Vagina (tissue), 2 donors: ENCODE measurements at regions not wholly inside any gene's neighbourhood (a gene's known extent, or its start where the extent isn't known, plus 50 kb on each side); places are given as distances from the start of the nearest gene placed in this dataset.

Experiments
- DNase-seq, 2 donors: peaks; one replicate each; pipeline ENCODE4 v3.0.0-alpha.2; 2017; ENCODE audit errors: extremely low spot score in 2 of 2
- H3K27ac ChIP-seq: fragments of 200-600 bp; sonication (generic); one replicate; pipeline ENCODE4 v1.5.1; 2019
- H3K27me3 ChIP-seq: fragments of 200-600 bp; sonication (generic); one replicate; pipeline ENCODE4 v1.5.1; 2019
- H3K36me3 ChIP-seq, 2 donors: fragments of 200-600 bp; sonication (generic); one replicate each; pipeline ENCODE4 v1.5.1; 2017 to 2019
- H3K4me1 ChIP-seq: fragments of 200-600 bp; sonication (generic); one replicate; pipeline ENCODE4 v1.5.1; 2019
- H3K4me3 ChIP-seq, 2 donors: fragments of 200-600 bp; sonication (generic); 1 replicate in 1 of 2; 2 replicates in 1 of 2; pipeline ENCODE4 v1.5.1; 2016 to 2019
- H3K9me3 ChIP-seq: fragments of 200-600 bp; sonication (generic); one replicate; pipeline ENCODE4 v1.5.1; 2019
- CTCF ChIP-seq, 3 experiments: fragments of 450-650 bp in 2 of 3; fragments of 200-600 bp in 1 of 3; sonication (generic) in 1 of 3; IDR thresholded peaks; one replicate each; pipeline ENCODE4 v1.5.1; 2017 to 2019; ENCODE audit warnings: antibody characterized with exemption in 3 of 3, mild to moderate bottlenecking in 2 of 3, moderate library complexity in 2 of 3
- POLR2A ChIP-seq, 2 donors: fragments of 450-650 bp; IDR thresholded peaks; one replicate each; pipeline ENCODE4 v1.6.1; 2017; ENCODE audit warnings: antibody characterized with exemption in 2 of 2, mild to moderate bottlenecking in 2 of 2, moderate library complexity in 2 of 2
- POLR2AphosphoS5 ChIP-seq, 2 donors: sonication (generic); formaldehyde crosslinking; IDR thresholded peaks; one replicate each; pipeline ENCODE4 v1.9.0; 2017; ENCODE audit warnings: antibody characterized with exemption in 2 of 2, mild to moderate bottlenecking in 2 of 2, low read depth in 1 of 2; ENCODE audit not compliant: insufficient read depth in 1 of 2
- intact Hi-C: fragments of 100-400 bp; cut with DNase I; formaldehyde crosslinking; loops from one replicate; pipeline ENCODE4 v1.15.1; 2023

- no peaks in the 10 kb centered on the region for H3K27me3 ChIP-seq
- TF ChIP-seq POLR2AphosphoS5 (IDR thresholded peaks at IDR 0.05; ENCODE audit: insufficient read depth in 1 of 2, low read depth in 1 of 2) (no peak), CTCF (IDR thresholded peaks at IDR 0.05) (no peak), POLR2A (IDR thresholded peaks at IDR 0.05) (no peak)
- no peaks in the 10 kb centered on the region for H3K9me3 ChIP-seq
- no peak for DNase-seq
- no peaks in the 10 kb centered on the region for H3K4me1 ChIP-seq
- H3K27ac ChIP-seq = no peak overlapping the region
- no peak overlapping the region for H3K4me3 ChIP-seq
- intact Hi-C loops = no loop called here
- H3K36me3 ChIP-seq = no peaks in the 10 kb centered on the region
Observed at GRCh38 chr6:8361259-8361658, 74.1 kb downstream of the SLC35B3 start.

GRCh38 chr6:8352966-8353340 is 82.4 kb downstream of the SLC35B3 start:
- H3K36me3 ChIP-seq = no peaks in the 10 kb centered on the region
- H3K4me1 ChIP-seq = no peaks in the 10 kb centered on the region
- H3K4me3 ChIP-seq = no peak overlapping the region
- no peaks in the 10 kb centered on the region for H3K9me3 ChIP-seq
- H3K27ac ChIP-seq = no peak overlapping the region
- DNase-seq = no peak
- H3K27me3 ChIP-seq = no peaks in the 10 kb centered on the region
- intact Hi-C loops = no loop called here
- TF ChIP-seq POLR2A (IDR thresholded peaks at IDR 0.05) = no peak

- Histone ChIP-seq H3K27ac (no peak overlapping the region), H3K27me3 (no peaks in the 10 kb centered on the region), H3K4me1 (no peaks in the 10 kb centered on the region), H3K4me3 (no peak overlapping the region), H3K36me3 (no peaks in the 10 kb centered on the region), H3K9me3 (no peaks in the 10 kb centered on the region)
- intact Hi-C loops = no loop called here
- TF ChIP-seq POLR2AphosphoS5 (IDR thresholded peaks at IDR 0.05; ENCODE audit: insufficient read depth in 1 of 2, low read depth in 1 of 2) = no peak
- DNase-seq = no peak
Observed at GRCh38 chr6:8352335-8352965, 82.9 kb downstream of the SLC35B3 start.

- Histone ChIP-seq H3K4me3 (no peak overlapping the region), H3K9me3 (no peaks in the 10 kb centered on the region), H3K4me1 (no peaks in the 10 kb centered on the region), H3K36me3 (no peaks in the 10 kb centered on the region), H3K27ac (no peak overlapping the region), H3K27me3 (no peaks in the 10 kb centered on the region)
- no peak for DNase-seq
- intact Hi-C loops = no loop called here
- TF ChIP-seq POLR2AphosphoS5 (IDR thresholded peaks at IDR 0.05; ENCODE audit: insufficient read depth in 1 of 2, low read depth in 1 of 2) = no peak
- TF ChIP-seq CTCF (IDR thresholded peaks at IDR 0.05) = no peak
- TF ChIP-seq POLR2A (IDR thresholded peaks at IDR 0.05) = no peak
Observed at GRCh38 chr6:8343600-8343999, 91.7 kb downstream of the SLC35B3 start.

GRCh38 chr6:8342241-8342819 is 93.0 kb downstream of the SLC35B3 start:
- Histone ChIP-seq H3K27ac (no peak overlapping the region), H3K9me3 (no peaks in the 10 kb centered on the region), H3K4me1 (no peaks in the 10 kb centered on the region), H3K36me3 (no peaks in the 10 kb centered on the region), H3K27me3 (no peaks in the 10 kb centered on the region), H3K4me3 (no peak overlapping the region)
- intact Hi-C loops = no loop called here
- TF ChIP-seq CTCF (IDR thresholded peaks at IDR 0.05) = no peak
- DNase-seq = no peak

GRCh38 chr6:8337147-8337546 is 98.2 kb downstream of the SLC35B3 start:
- H3K4me1 ChIP-seq = no peaks in the 10 kb centered on the region

More at GRCh38 chr6:8337147-8337546, 98.2 kb downstream of the SLC35B3 start:
- intact Hi-C loops = no loop called here
- no peaks in the 10 kb centered on the region for H3K27me3 ChIP-seq
- no peak for TF ChIP-seq CTCF (IDR thresholded peaks at IDR 0.05)
- TF ChIP-seq POLR2AphosphoS5 (IDR thresholded peaks at IDR 0.05; ENCODE audit: insufficient read depth in 1 of 2, low read depth in 1 of 2) = no peak
- no peak for TF ChIP-seq POLR2A (IDR thresholded peaks at IDR 0.05)
- no peak for DNase-seq
- H3K9me3 ChIP-seq = no peaks in the 10 kb centered on the region
- H3K4me3 ChIP-seq = no peak overlapping the region
- H3K27ac ChIP-seq = no peak overlapping the region
- no peaks in the 10 kb centered on the region for H3K36me3 ChIP-seq
